Liver (tissue), 3 donors: ENCODE measurements at regions not wholly inside any gene's neighbourhood (a gene's known extent, or its start where the extent isn't known, plus 50 kb on each side); places are given as distances from the start of the nearest gene placed in this dataset.
"Not testable (repeated sequence)": the region's sequence is repeated elsewhere in the genome, so short reads cannot be mapped to it uniquely, and the experiment has no call there.

ENCODE experiments used
- CTCF ChIP-seq: fragments of 150-350 bp; IDR thresholded peaks from 2 replicates; pipeline ENCODE4 v1.5.1; 2017; ENCODE audit warnings: improper control_type of control experiment, low read depth, low read length; ENCODE audit not compliant: missing input control
- EGR1 ChIP-seq, 2 donors: IDR thresholded peaks; 2 replicates each; pipeline ENCODE4 v1.6.1; 2016 to 2018; ENCODE audit warnings: antibody characterized with exemption in 2 of 2, low read depth in 2 of 2
- REST ChIP-seq: IDR thresholded peaks from 2 replicates; pipeline ENCODE4 v1.6.1; 2016; ENCODE audit warnings: antibody characterized with exemption, mild to moderate bottlenecking
- SP1 ChIP-seq: IDR thresholded peaks from 2 replicates; pipeline ENCODE4 v1.6.1; 2018; ENCODE audit warnings: antibody characterized with exemption, mild to moderate bottlenecking
- TF ChIP-seq, protein P1 (sequence below): IDR thresholded peaks from 2 replicates; pipeline ENCODE4 v1.6.1; 2016; ENCODE audit warnings: antibody characterized with exemption
- donor health status: healthy.
- donor health status: healthy.

DNA sequence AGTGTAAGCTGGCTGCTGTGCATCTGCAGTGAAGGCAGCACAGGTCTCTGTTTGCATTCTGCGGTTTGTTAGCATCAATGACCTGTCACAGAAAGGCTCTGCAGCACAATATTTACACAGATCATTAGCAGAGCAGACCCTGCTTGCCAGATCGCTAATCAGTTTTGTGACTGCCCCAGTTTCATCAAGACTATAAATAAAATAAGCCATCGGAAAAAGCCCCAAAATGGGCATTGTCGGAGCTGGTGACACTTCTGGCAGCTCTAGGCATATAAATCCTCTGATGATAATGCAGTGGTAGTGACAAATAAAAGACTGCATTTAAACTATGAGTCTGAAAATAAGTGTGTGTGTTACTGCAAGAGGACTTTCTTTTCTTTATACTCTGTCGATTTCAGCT lies 219.1 kb upstream of the TEKT4 start:
- TF ChIP-seq REST; CTCF; SP1; EGR1 (IDR thresholded peaks at IDR 0.05; ENCODE audit: low read depth in 2 of 2): not testable (repeated sequence)
- TF ChIP-seq, protein P1, sequence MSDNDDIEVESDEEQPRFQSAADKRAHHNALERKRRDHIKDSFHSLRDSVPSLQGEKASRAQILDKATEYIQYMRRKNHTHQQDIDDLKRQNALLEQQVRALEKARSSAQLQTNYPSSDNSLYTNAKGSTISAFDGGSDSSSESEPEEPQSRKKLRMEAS, result not testable (repeated sequence)
